HEK293 (cell line): ENCODE measurements at regions not wholly inside any gene's neighbourhood (a gene's known extent, or its start where the extent isn't known, plus 50 kb on each side); places are given as distances from the start of the nearest gene placed in this dataset.
A peak's percentile ranks its signal among the peaks of the same experiment; 100 is the strongest.

Experiments used
- CTCF ChIA-PET: fragments of 350-600 bp; formaldehyde crosslinking; extraction: SDS; loops from one replicate; lab custom pipeline; 2021; ENCODE audit warnings: antibody characterized with exemption; lab: Yijun Ruan, JAX
- POLR2A ChIA-PET: fragments of 300-600 bp; formaldehyde crosslinking; extraction: SDS; loops from one replicate; lab custom pipeline; 2020; ENCODE audit warnings: antibody characterized with exemption, inconsistent platforms; lab: Yijun Ruan, JAX
- H3K27ac ChIP-seq: fragments of 200-500 bp; sonication (Bioruptor generic); 2 replicates; pipeline ENCODE4 v1.5.1; 2014; ENCODE audit warnings: low read depth, low read length, control low read depth, inconsistent platforms; ENCODE audit errors: extremely low read depth
- H3K36me3 ChIP-seq, 2 experiments: fragments of 200-500 bp in 1 of 2; sonication (Bioruptor generic) in 1 of 2; 1 replicate in 1 of 2; 2 replicates in 1 of 2; pipeline ENCODE4 v1.5.1; 2014 to 2017; ENCODE audit warnings: inconsistent platforms in 2 of 2, low read length in 2 of 2; ENCODE audit not compliant: control insufficient read depth in 2 of 2, insufficient read depth in 1 of 2
- H3K4me1 ChIP-seq: fragments of 200-500 bp; sonication (Bioruptor generic); 2 replicates; pipeline ENCODE4 v1.5.1; 2014; ENCODE audit warnings: mild to moderate bottlenecking, low read length, inconsistent platforms; ENCODE audit not compliant: control insufficient read depth, insufficient read depth
- H3K4me3 ChIP-seq: 2 replicates; pipeline ENCODE4 v1.5.1; 2011; ENCODE audit warnings: low read depth, mild to moderate bottlenecking, control low read depth, low read length, moderate library complexity
- H3K9me3 ChIP-seq: fragments of 200-500 bp; sonication (Bioruptor generic); 2 replicates; pipeline ENCODE4 v1.5.1; 2014; ENCODE audit warnings: low read depth, low read length, inconsistent platforms; ENCODE audit not compliant: control insufficient read depth, insufficient read depth
- EGR2 ChIP-seq: fragments of 450-650 bp; formaldehyde crosslinking; IDR thresholded peaks from 2 replicates; pipeline ENCODE4 v1.5.1; 2016; ENCODE audit warnings: low read depth, missing biosample characterization, missing genetic modification characterization
- OSR2 ChIP-seq: fragments of 450-650 bp; formaldehyde crosslinking; IDR thresholded peaks from 2 replicates; pipeline ENCODE4 v1.5.1; 2016; ENCODE audit warnings: missing biosample characterization, missing genetic modification characterization
- RBAK ChIP-seq: fragments of 450-650 bp; formaldehyde crosslinking; IDR thresholded peaks from 2 replicates; pipeline ENCODE4 v1.5.1; 2016; ENCODE audit warnings: missing biosample characterization, missing genetic modification characterization
- WT1 ChIP-seq: fragments of 450-650 bp; formaldehyde crosslinking; IDR thresholded peaks from 2 replicates; pipeline ENCODE4 v1.5.1; 2016; ENCODE audit warnings: missing biosample characterization, missing genetic modification characterization
- YY2 ChIP-seq: fragments of 450-650 bp; formaldehyde crosslinking; IDR thresholded peaks from 2 replicates; pipeline ENCODE4 v1.5.1; 2016; ENCODE audit warnings: missing biosample characterization, missing genetic modification characterization
- ZFHX2 ChIP-seq: fragments of 450-650 bp; formaldehyde crosslinking; conservative IDR thresholded peaks from 2 replicates; pipeline ENCODE4 v1.5.1; 2016; ENCODE audit warnings: missing biosample characterization, missing genetic modification characterization
- ZNF10 ChIP-seq: fragments of 450-650 bp; formaldehyde crosslinking; IDR thresholded peaks from 2 replicates; pipeline ENCODE4 v1.5.1; 2017; ENCODE audit warnings: missing biosample characterization, missing genetic modification characterization
- ZNF146 ChIP-seq: fragments of 450-650 bp; formaldehyde crosslinking; IDR thresholded peaks from 2 replicates; pipeline ENCODE4 v1.5.1; 2016; ENCODE audit warnings: missing biosample characterization, missing genetic modification characterization
- ZNF2 ChIP-seq: fragments of 450-650 bp; formaldehyde crosslinking; IDR thresholded peaks from 2 replicates; pipeline ENCODE4 v1.5.1; 2016; ENCODE audit warnings: missing biosample characterization, missing genetic modification characterization
- ZNF214 ChIP-seq: fragments of 450-650 bp; formaldehyde crosslinking; IDR thresholded peaks from 2 replicates; pipeline ENCODE4 v1.5.1; 2017; ENCODE audit warnings: missing biosample characterization, mild to moderate bottlenecking, missing genetic modification characterization, borderline replicate concordance
- ZNF335 ChIP-seq: fragments of 450-650 bp; formaldehyde crosslinking; conservative IDR thresholded peaks from 2 replicates; pipeline ENCODE4 v1.5.1; 2016; ENCODE audit warnings: missing biosample characterization, missing genetic modification characterization
- ZNF366 ChIP-seq: fragments of 450-650 bp; formaldehyde crosslinking; conservative IDR thresholded peaks from 2 replicates; pipeline ENCODE4 v1.5.1; 2016; ENCODE audit warnings: missing biosample characterization, missing genetic modification characterization
- ZNF423 ChIP-seq: fragments of 450-650 bp; formaldehyde crosslinking; IDR thresholded peaks from 2 replicates; pipeline ENCODE4 v1.5.1; 2016; ENCODE audit warnings: missing biosample characterization, missing genetic modification characterization
- ZNF473 ChIP-seq: fragments of 450-650 bp; formaldehyde crosslinking; IDR thresholded peaks from 2 replicates; pipeline ENCODE4 v1.5.1; 2017; ENCODE audit warnings: missing biosample characterization, missing genetic modification characterization
- ZNF48 ChIP-seq: fragments of 450-650 bp; formaldehyde crosslinking; IDR thresholded peaks from 2 replicates; pipeline ENCODE4 v1.5.1; 2016; ENCODE audit warnings: missing biosample characterization, missing genetic modification characterization
- ZNF621 ChIP-seq: fragments of 450-650 bp; formaldehyde crosslinking; IDR thresholded peaks from 2 replicates; pipeline ENCODE4 v1.5.1; 2017; ENCODE audit warnings: missing biosample characterization, missing genetic modification characterization
- ZNF658 ChIP-seq: fragments of 450-650 bp; formaldehyde crosslinking; IDR thresholded peaks from 2 replicates; pipeline ENCODE4; 2016; ENCODE audit warnings: missing biosample characterization, missing genetic modification characterization
- ZNF670 ChIP-seq: fragments of 450-650 bp; formaldehyde crosslinking; IDR thresholded peaks from 2 replicates; pipeline ENCODE4 v1.5.1; 2016; ENCODE audit warnings: missing biosample characterization, missing genetic modification characterization, low read depth
- ZNF76 ChIP-seq: fragments of 450-650 bp; formaldehyde crosslinking; IDR thresholded peaks from 2 replicates; pipeline ENCODE4; 2016; ENCODE audit warnings: low read depth, missing biosample characterization, missing genetic modification characterization, borderline replicate concordance
- TF ChIP-seq, protein P1 (sequence below): fragments of 450-650 bp; formaldehyde crosslinking; IDR thresholded peaks from 2 replicates; pipeline ENCODE4 v1.5.1; 2016; ENCODE audit warnings: missing biosample characterization, missing genetic modification characterization, low read depth
- TF ChIP-seq, protein P2 (sequence below): fragments of 450-650 bp; formaldehyde crosslinking; IDR thresholded peaks from 2 replicates; pipeline ENCODE4 v1.5.1; 2016; ENCODE audit warnings: missing biosample characterization, missing genetic modification characterization
- TF ChIP-seq, protein P3 (sequence below): fragments of 450-650 bp; formaldehyde crosslinking; IDR thresholded peaks from 2 replicates; pipeline ENCODE4 v1.5.1; 2017; ENCODE audit warnings: missing biosample characterization, missing genetic modification characterization
- TF ChIP-seq, protein P4 (sequence below): fragments of 450-650 bp; formaldehyde crosslinking; IDR thresholded peaks from 2 replicates; pipeline ENCODE4 v1.5.1; 2016; ENCODE audit warnings: missing biosample characterization, missing genetic modification characterization
- TF ChIP-seq, protein P5 (sequence below): fragments of 450-650 bp; formaldehyde crosslinking; IDR thresholded peaks from 2 replicates; pipeline ENCODE4 v1.5.1; 2016; ENCODE audit warnings: missing biosample characterization, missing genetic modification characterization
- TF ChIP-seq, protein P6 (sequence below): fragments of 450-650 bp; formaldehyde crosslinking; IDR thresholded peaks from 2 replicates; pipeline ENCODE4 v1.5.1; 2016; ENCODE audit warnings: missing biosample characterization, missing genetic modification characterization

DNA sequence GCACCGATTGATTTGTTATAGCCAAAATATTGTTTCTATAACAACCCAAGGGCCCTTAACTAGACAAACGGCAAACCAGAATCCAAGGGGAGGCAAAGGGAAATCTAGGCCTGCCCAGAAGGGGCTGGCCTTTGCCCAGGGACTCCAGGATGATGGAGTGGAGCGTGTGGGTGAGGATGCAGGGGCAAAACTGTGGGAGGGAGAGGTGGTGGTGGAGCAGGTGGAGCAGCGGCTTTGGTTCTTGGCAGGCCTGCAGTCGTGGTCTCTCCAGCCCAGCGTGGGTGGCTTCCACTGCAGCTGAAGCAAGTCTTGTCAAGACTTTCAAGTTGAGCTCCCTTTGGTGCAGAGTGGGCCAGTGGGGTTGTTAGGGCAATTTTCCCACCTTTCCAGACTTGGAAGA is 98.6 kb upstream of the TBCA start:
- Histone ChIP-seq H3K4me1 (0 out of 2 replicates have a peak, but pooled peaks cover under 1% of the 10 kb centered on the region), H3K27ac (no peak overlapping the region), H3K4me3 (no peak overlapping the region), H3K9me3 (no peaks in the 10 kb centered on the region), H3K36me3 (no peaks in the 10 kb centered on the region)
- TF ChIP-seq ZFHX2, result peak; percentile 97
- TF ChIP-seq YY2 (tag by site-specific recombination), result no peak
- peak; percentile 92 for TF ChIP-seq EGR2 (tag by site-specific recombination)
- no peak for TF ChIP-seq ZNF670
- no peak for TF ChIP-seq OSR2 (tag by site-specific recombination)
- no peak for TF ChIP-seq ZNF10 (tag by site-specific recombination)
- no peak for TF ChIP-seq ZNF621 (tag by site-specific recombination)
- no peak for TF ChIP-seq ZNF335 (tag by site-specific recombination)
- TF ChIP-seq, protein P1, sequence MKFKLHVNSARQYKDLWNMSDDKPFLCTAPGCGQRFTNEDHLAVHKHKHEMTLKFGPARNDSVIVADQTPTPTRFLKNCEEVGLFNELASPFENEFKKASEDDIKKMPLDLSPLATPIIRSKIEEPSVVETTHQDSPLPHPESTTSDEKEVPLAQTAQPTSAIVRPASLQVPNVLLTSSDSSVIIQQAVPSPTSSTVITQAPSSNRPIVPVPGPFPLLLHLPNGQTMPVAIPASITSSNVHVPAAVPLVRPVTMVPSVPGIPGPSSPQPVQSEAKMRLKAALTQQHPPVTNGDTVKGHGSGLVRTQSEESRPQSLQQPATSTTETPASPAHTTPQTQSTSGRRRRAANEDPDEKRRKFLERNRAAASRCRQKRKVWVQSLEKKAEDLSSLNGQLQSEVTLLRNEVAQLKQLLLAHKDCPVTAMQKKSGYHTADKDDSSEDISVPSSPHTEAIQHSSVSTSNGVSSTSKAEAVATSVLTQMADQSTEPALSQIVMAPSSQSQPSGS (tag by site-specific recombination), result no peak
- TF ChIP-seq ZNF146 (tag by site-specific recombination), result no peak
- TF ChIP-seq ZNF76 (tag by site-specific recombination), result no peak
- CTCF ChIA-PET, result interaction anchor here (0.6 kb wide), 1 partner anchor 132 kb away, joined by 3 read pairs; no protein-coding TSS in a partner anchor
- POLR2A ChIA-PET, result no interaction called here

DNA sequence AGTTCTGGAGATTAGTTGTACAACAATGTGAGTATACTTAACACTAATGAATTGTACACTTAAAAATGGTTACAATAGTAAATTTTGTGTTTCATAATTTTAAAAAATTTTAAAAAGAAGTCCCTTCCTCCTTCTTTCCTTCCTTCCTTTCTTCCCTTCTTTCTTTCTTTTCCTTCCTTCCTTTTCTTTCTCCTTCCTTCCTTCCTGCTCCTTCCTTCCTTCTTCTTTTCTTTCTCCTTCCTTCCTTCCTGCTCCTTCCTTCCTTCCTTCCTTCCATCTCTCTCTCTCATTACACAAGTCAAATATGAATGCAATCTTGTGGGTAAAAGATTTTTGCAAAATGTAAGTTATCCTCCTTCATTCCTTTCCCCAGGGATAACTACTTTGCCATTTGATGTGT is 97.1 kb upstream of the TBCA start:
- Histone ChIP-seq H3K4me3 (no peak overlapping the region), H3K27ac (no peak overlapping the region), H3K36me3 (no peaks in the 10 kb centered on the region), H3K4me1 (no peaks in the 10 kb centered on the region), H3K9me3 (no peaks in the 10 kb centered on the region)
- POLR2A ChIA-PET, result no interaction called here
- no peak for TF ChIP-seq ZNF423 (tag by site-specific recombination)
- peak; percentile 95 for TF ChIP-seq ZNF366 (tag by site-specific recombination)
- CTCF ChIA-PET, result no interaction called here

DNA sequence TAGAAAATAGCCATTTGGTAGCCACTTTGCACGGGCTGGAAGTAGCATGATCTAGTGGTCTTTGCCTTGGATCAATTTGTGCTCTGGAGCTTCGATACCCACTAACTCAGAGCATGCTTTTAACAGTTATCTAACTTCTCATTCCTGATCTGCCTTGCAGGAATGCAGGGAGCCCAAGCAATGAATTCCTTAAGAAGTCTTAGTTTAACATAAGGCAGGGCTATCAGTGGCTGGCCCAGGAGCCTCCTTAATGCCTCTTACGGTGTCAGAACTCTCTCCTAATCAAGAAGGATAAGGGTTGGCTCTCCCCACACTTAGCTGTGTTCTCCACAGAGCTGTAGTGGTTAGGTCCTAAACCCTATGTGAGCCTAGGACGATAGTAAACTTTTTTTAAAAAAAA is 95.8 kb upstream of the TBCA start:
- CTCF ChIA-PET, result interaction anchor here (0.6 kb wide), 2 partner anchors 112 to 142 kb away, joined by 3 read pairs; no protein-coding TSS in a partner anchor
- no peaks in the 10 kb centered on the region for H3K9me3 ChIP-seq
- no peaks in the 10 kb centered on the region for H3K4me1 ChIP-seq
- H3K36me3 ChIP-seq, result no peaks in the 10 kb centered on the region
- POLR2A ChIA-PET, result no interaction called here
- no peak overlapping the region for H3K4me3 ChIP-seq
- H3K27ac ChIP-seq, result no peak overlapping the region
- TF ChIP-seq, protein P2, sequence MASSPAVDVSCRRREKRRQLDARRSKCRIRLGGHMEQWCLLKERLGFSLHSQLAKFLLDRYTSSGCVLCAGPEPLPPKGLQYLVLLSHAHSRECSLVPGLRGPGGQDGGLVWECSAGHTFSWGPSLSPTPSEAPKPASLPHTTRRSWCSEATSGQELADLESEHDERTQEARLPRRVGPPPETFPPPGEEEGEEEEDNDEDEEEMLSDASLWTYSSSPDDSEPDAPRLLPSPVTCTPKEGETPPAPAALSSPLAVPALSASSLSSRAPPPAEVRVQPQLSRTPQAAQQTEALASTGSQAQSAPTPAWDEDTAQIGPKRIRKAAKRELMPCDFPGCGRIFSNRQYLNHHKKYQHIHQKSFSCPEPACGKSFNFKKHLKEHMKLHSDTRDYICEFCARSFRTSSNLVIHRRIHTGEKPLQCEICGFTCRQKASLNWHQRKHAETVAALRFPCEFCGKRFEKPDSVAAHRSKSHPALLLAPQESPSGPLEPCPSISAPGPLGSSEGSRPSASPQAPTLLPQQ (tag by site-specific recombination), result no peak
- no peak for TF ChIP-seq ZNF48 (tag by site-specific recombination)
- TF ChIP-seq ZNF658 (tag by site-specific recombination), result no peak
- TF ChIP-seq, protein P3, sequence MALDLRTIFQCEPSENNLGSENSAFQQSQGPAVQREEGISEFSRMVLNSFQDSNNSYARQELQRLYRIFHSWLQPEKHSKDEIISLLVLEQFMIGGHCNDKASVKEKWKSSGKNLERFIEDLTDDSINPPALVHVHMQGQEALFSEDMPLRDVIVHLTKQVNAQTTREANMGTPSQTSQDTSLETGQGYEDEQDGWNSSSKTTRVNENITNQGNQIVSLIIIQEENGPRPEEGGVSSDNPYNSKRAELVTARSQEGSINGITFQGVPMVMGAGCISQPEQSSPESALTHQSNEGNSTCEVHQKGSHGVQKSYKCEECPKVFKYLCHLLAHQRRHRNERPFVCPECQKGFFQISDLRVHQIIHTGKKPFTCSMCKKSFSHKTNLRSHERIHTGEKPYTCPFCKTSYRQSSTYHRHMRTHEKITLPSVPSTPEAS (tag by site-specific recombination), result no peak
- TF ChIP-seq, protein P4, sequence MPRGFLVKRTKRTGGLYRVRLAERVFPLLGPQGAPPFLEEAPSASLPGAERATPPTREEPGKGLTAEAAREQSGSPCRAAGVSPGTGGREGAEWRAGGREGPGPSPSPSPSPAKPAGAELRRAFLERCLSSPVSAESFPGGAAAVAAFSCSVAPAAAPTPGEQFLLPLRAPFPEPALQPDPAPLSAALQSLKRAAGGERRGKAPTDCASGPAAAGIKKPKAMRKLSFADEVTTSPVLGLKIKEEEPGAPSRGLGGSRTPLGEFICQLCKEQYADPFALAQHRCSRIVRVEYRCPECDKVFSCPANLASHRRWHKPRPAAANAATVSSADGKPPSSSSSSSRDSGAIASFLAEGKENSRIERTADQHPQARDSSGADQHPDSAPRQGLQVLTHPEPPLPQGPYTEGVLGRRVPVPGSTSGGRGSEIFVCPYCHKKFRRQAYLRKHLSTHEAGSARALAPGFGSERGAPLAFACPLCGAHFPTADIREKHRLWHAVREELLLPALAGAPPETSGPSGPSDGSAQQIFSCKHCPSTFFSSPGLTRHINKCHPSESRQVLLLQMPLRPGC (tag by site-specific recombination), result no peak
- TF ChIP-seq ZNF473 (tag by site-specific recombination), result no peak
- TF ChIP-seq, protein P5, sequence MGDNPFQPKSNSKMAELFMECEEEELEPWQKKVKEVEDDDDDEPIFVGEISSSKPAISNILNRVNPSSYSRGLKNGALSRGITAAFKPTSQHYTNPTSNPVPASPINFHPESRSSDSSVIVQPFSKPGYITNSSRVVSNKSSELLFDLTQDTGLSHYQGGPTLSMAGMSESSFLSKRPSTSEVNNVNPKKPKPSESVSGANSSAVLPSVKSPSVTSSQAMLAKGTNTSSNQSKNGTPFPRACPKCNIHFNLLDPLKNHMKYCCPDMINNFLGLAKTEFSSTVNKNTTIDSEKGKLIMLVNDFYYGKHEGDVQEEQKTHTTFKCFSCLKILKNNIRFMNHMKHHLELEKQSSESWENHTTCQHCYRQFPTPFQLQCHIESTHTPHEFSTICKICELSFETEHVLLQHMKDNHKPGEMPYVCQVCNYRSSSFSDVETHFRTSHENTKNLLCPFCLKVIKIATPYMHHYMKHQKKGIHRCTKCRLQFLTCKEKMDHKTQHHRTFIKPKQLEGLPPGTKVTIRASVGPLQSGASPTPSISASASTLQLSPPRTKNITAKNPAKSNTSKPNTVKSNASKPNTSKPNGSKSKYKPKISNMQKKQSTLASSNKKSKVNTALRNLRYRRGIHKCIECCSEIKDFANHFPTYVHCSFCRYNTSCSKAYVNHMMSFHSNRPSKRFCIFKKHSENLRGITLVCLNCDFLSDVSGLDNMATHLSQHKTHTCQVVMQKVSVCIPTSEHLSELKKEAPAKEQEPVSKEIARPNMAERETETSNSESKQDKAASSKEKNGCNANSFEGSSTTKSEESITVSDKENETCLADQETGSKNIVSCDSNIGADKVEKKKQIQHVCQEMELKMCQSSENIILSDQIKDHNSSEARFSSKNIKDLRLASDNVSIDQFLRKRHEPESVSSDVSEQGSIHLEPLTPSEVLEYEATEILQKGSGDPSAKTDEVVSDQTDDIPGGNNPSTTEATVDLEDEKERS, result no peak
- TF ChIP-seq, protein P6, sequence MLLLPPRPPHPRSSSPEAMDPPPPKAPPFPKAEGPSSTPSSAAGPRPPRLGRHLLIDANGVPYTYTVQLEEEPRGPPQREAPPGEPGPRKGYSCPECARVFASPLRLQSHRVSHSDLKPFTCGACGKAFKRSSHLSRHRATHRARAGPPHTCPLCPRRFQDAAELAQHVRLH, result no peak
- TF ChIP-seq ZNF2, result no peak
- TF ChIP-seq RBAK (tag by site-specific recombination), result no peak
- no peak for TF ChIP-seq WT1 (tag by site-specific recombination)
- no peak for TF ChIP-seq ZNF214
